GM23338 (cell line): ENCODE measurements at regions not wholly inside any gene's neighbourhood (a gene's known extent, or its start where the extent isn't known, plus 50 kb on each side); places are given as distances from the start of the nearest gene placed in this dataset.

Experiments used
- ATAC-seq: fragments of 200-7000 bp; cut with Tn5 transposase; 3 replicates; pipeline ENCODE4 v1.9.1; 2020
- DNase-seq: peaks from one replicate; pipeline ENCODE4 v3.0.0-alpha.2; 2015; ENCODE audit warnings: low spot score
- H2AFZ ChIP-seq: fragments of 200-600 bp; sonication (generic); 2 replicates; pipeline ENCODE4 v1.8.0; 2016; ENCODE audit warnings: antibody characterized with exemption, mild to moderate bottlenecking, moderate library complexity
- H3F3A ChIP-seq: fragments of 200-600 bp; sonication (generic); replicated peaks from 2 replicates; pipeline ENCODE4 v1.8.0; 2017; ENCODE audit warnings: antibody characterized with exemption, mixed run types, low read depth
- H3K27ac ChIP-seq: fragments of 200-600 bp; sonication (generic); 2 replicates; pipeline ENCODE4 v1.6.1; 2016; ENCODE audit warnings: low read depth
- H3K27me3 ChIP-seq: fragments of 200-600 bp; sonication (generic); 2 replicates; pipeline ENCODE4 v1.8.0; 2016; ENCODE audit warnings: mild to moderate bottlenecking, mixed run types, moderate library complexity; ENCODE audit not compliant: insufficient read depth
- H3K36me3 ChIP-seq: fragments of 200-600 bp; sonication (generic); 2 replicates; pipeline ENCODE4 v1.8.0; 2016; ENCODE audit warnings: mild to moderate bottlenecking; ENCODE audit not compliant: insufficient read depth
- H3K4me1 ChIP-seq: fragments of 200-600 bp; sonication (generic); 2 replicates; pipeline ENCODE4 v1.8.0; 2016; ENCODE audit warnings: mild to moderate bottlenecking, moderate library complexity; ENCODE audit not compliant: insufficient read depth
- H3K4me2 ChIP-seq: fragments of 200-600 bp; sonication (generic); 2 replicates; pipeline ENCODE4 v1.7.1; 2017; ENCODE audit warnings: mixed run types
- H3K4me3 ChIP-seq: fragments of 200-600 bp; sonication (generic); 2 replicates; pipeline ENCODE4 v1.6.1; 2016; ENCODE audit warnings: mixed run types
- H3K79me2 ChIP-seq: fragments of 200-600 bp; sonication (generic); replicated peaks from 2 replicates; pipeline ENCODE4 v1.8.0; 2017; ENCODE audit warnings: mild to moderate bottlenecking; ENCODE audit not compliant: insufficient read depth
- H3K9me2 ChIP-seq: fragments of 200-600 bp; sonication (generic); 2 replicates; pipeline ENCODE4 v1.8.0; 2017; ENCODE audit not compliant: insufficient read depth
- H4K20me1 ChIP-seq: fragments of 200-600 bp; sonication (generic); replicated peaks from 2 replicates; pipeline ENCODE4 v1.8.0; 2017; ENCODE audit warnings: mild to moderate bottlenecking; ENCODE audit not compliant: insufficient read depth
- H3K27ac Mint-ChIP-seq: 2 replicates; pipeline ENCODE4 v1.8.0; 2020; ENCODE audit warnings: inconsistent platforms, mild to moderate bottlenecking, moderate library complexity, mixed read lengths
- H3K27me3 Mint-ChIP-seq: 3 replicates; pipeline ENCODE4 v1.8.0; 2022; ENCODE audit warnings: low read depth, mild to moderate bottlenecking, moderate library complexity, mixed read lengths, inconsistent platforms; ENCODE audit not compliant: insufficient read depth, poor library complexity
- H3K36me3 Mint-ChIP-seq: 3 replicates; pipeline ENCODE4 v1.8.0; 2021; ENCODE audit warnings: low read depth, mild to moderate bottlenecking, inconsistent platforms, moderate library complexity, mixed read lengths
- H3K4me1 Mint-ChIP-seq: 3 replicates; pipeline ENCODE4 v1.8.0; 2020; ENCODE audit warnings: mild to moderate bottlenecking, inconsistent platforms, mixed read lengths
- H3K4me3 Mint-ChIP-seq: 3 replicates; pipeline ENCODE4 v1.8.0; 2021; ENCODE audit warnings: moderate library complexity, mild to moderate bottlenecking, inconsistent platforms, mixed read lengths
- H3K9me3 Mint-ChIP-seq: 3 replicates; pipeline ENCODE4 v1.8.0; 2020; ENCODE audit warnings: moderate library complexity, mild to moderate bottlenecking, inconsistent platforms, mixed read lengths
- CREB1 ChIP-seq: fragments of 250-450 bp; sonication (Bioruptor Pico); IDR thresholded peaks from 2 replicates; pipeline ENCODE4 v1.5.0; 2020; ENCODE audit warnings: low read depth, mild to moderate bottlenecking, moderate library complexity
- CTCF ChIP-seq, 2 experiments: fragments of 200-600 bp in 1 of 2; sonication (generic) in 1 of 2; conservative IDR thresholded peaks; 2 replicates each; pipeline versions ENCODE4 v1.5.1 to v1.6.1; 2016 to 2017; ENCODE audit warnings: antibody characterized with exemption in 2 of 2, low read depth in 2 of 2, mild to moderate bottlenecking in 2 of 2, moderate library complexity in 1 of 2
- EZH2 ChIP-seq: fragments of 200-600 bp; sonication (generic); IDR thresholded peaks from one replicate; pipeline ENCODE4 v1.8.0; 2017; ENCODE audit warnings: antibody characterized with exemption, mild to moderate bottlenecking, low read depth; ENCODE audit not compliant: unreplicated experiment
- EZH2phosphoT487 ChIP-seq: fragments of 200-600 bp; sonication (generic); IDR thresholded peaks from one replicate; pipeline ENCODE4 v1.8.1; 2018; ENCODE audit warnings: antibody characterized with exemption; ENCODE audit not compliant: unreplicated experiment
- JUNB ChIP-seq: IDR thresholded peaks from one replicate; pipeline ENCODE4 v1.6.1; 2016; ENCODE audit warnings: antibody characterized with exemption; ENCODE audit not compliant: unreplicated experiment
- NANOG ChIP-seq: IDR thresholded peaks from 2 replicates; pipeline ENCODE4 v1.6.1; 2016; ENCODE audit warnings: antibody characterized with exemption, borderline replicate concordance
- POLR2AphosphoS5 ChIP-seq: IDR thresholded peaks from 2 replicates; pipeline ENCODE4 v1.6.1; 2016; ENCODE audit warnings: antibody characterized with exemption, low read depth
- REST ChIP-seq: IDR thresholded peaks from one replicate; pipeline ENCODE4 v1.6.1; 2018; ENCODE audit warnings: antibody characterized with exemption; ENCODE audit not compliant: unreplicated experiment
- STAT1 ChIP-seq: IDR thresholded peaks from one replicate; pipeline ENCODE4 v1.6.1; 2016; ENCODE audit warnings: antibody characterized with exemption; ENCODE audit not compliant: unreplicated experiment
- ZNF114 ChIP-seq: fragments of 250-450 bp; sonication (Bioruptor Pico); IDR thresholded peaks from 2 replicates; pipeline ENCODE4 v1.5.0; 2020; ENCODE audit warnings: mild to moderate bottlenecking, moderate library complexity
- ZNF331 ChIP-seq: fragments of 250-450 bp; sonication (Bioruptor Pico); IDR thresholded peaks from 2 replicates; pipeline ENCODE4 v1.5.0; 2020; ENCODE audit warnings: low read depth, mild to moderate bottlenecking, moderate library complexity
- ZNF462 ChIP-seq: fragments of 250-450 bp; sonication (Bioruptor Pico); IDR thresholded peaks from 2 replicates; pipeline ENCODE4 v1.5.0; 2020; ENCODE audit warnings: mild to moderate bottlenecking, moderate library complexity

GRCh38 chr2:111696226-111696625, 187.8 kb downstream of the ANAPC1 start:
- Histone ChIP-seq H3K27ac (no peak overlapping the region), H3K4me1 (no peaks in the 10 kb centered on the region), H3K9me2 (no peaks in the 10 kb centered on the region), H3K27me3 (no peaks in the 10 kb centered on the region), H3K4me2 (no peak overlapping the region), H3K79me2 (no peaks in the 10 kb centered on the region), H3F3A (no peaks in the 10 kb centered on the region), H2AFZ (no peak overlapping the region), H4K20me1 (no peaks in the 10 kb centered on the region), H3K36me3 (no peaks in the 10 kb centered on the region), H3K4me3 (no peak overlapping the region)
- H3K36me3 Mint-ChIP-seq = peaks cover 13% of the 10 kb centered on the region; the same call in 2 of the 3 replicates
- H3K27me3 Mint-ChIP-seq = peaks cover 6% of the 10 kb centered on the region
- no peak for ATAC-seq
- peaks cover 4% of the 10 kb centered on the region; the same call in 1 of the 3 replicates for H3K9me3 Mint-ChIP-seq
- no peak overlapping the region for H3K4me3 Mint-ChIP-seq
- peaks cover 5% of the 10 kb centered on the region for H3K4me1 Mint-ChIP-seq
- no peak for DNase-seq
- no peak overlapping the region for H3K27ac Mint-ChIP-seq
- TF ChIP-seq ZNF114 = no peak
- no peak for TF ChIP-seq CREB1 (CRISPR knock-in tag)
- no peak for TF ChIP-seq JUNB
- no peak for TF ChIP-seq CTCF (conservative IDR thresholded peaks at IDR 0.05; ENCODE audit: low read depth in 2 of 2)
- no peak for TF ChIP-seq ZNF462 (CRISPR knock-in tag)
- TF ChIP-seq NANOG = no peak
- TF ChIP-seq REST = no peak
- no peak for TF ChIP-seq ZNF331
- no peak for TF ChIP-seq STAT1
- TF ChIP-seq POLR2AphosphoS5 = no peak
- TF ChIP-seq EZH2 = no peak
- TF ChIP-seq EZH2phosphoT487 = no peak
